SH-SY5Y (cell line): ENCODE measurements at regions not wholly inside any gene's neighbourhood (a gene's known extent, or its start where the extent isn't known, plus 50 kb on each side); places are given as distances from the start of the nearest gene placed in this dataset.

Experiments
- GATA2 ChIP-seq: IDR thresholded peaks from 2 replicates; pipeline ENCODE4 v1.6.1; 2011; ENCODE audit warnings: mild to moderate bottlenecking, low read depth, low read length
- GATA3 ChIP-seq: IDR thresholded peaks from 2 replicates; pipeline ENCODE4 v1.6.1; 2011; ENCODE audit warnings: low read depth, mild to moderate bottlenecking, low read length, moderate library complexity

DNA sequence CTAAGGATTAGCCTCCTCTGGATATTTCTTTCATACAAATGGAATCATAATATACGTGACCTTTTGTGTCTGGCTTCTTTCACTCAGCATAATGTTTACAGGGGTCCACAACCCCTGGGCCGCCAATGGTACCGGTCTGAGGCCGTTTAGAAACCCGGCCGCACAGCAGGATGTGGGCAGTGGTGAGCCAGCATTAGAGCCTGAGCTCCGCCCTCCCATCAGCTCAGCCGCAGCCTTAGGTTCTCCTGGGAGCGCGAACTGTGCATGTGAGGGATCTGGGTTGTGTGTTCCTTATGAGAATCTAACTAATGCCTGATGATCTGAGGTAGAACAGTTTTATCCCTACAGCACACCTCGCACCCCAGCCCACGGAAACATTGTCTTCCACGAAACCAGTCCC, 229.7 kb downstream of the ICE1 start:
- TF ChIP-seq GATA2 (no peak), GATA3 (no peak)

DNA sequence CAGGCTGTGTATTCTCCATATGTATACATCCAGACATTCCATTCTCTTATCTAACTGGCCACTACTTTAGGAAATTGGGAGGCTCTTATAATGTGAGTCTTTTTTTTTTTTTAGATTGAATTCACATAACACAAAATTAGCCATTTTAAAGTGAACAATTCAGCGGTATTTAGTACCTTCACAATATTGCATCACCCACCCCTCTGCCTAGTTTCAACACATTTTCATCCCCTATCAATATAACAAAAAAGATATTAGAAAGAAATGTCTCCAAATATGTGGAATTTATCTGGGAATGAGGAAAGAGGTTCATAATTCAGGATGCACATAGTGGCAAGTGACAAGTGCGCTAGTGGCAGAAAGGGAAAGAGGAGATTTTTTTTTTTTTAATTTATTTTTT, 228.5 kb downstream of the ICE1 start:
- TF ChIP-seq GATA2 (no peak), GATA3 (no peak)

DNA sequence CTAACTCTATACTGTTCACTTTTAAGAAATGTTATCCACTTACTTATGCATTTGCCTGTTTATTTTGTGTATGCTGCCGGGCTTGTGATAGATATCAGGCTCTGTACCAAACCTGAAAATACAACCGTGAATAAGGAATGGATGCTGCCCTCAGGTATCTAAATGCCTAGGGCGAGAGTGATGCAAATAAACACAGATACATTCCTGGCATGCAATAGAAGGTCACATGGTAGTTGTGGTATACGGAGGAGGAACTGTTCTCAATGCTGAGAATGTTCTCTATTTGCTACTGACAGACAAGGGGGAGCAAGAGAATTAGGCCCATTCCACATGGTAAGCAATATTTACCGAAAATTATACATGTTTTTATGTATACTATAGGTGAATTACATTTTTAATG, 227.8 kb downstream of the ICE1 start:
- TF ChIP-seq GATA2 (no peak), GATA3 (no peak)

DNA sequence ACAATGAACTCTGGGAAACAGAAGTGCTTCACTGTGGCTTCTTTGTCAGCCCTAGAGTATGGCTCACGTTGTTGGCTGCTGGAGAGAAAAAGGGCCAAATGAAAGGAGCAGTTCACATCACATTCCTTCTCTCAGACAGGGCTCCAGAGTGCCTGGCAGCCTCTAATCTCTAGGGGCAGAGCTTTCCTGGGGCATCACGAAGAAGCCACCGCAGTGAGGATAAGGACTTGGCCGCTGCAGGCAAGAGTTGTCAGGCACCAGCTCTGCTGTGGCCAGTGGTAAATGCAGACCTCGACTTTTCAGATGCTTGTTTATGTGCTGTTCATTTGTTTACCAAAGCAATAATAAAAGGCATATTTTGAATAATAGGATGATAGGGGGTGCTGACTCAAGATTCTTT, 227.2 kb downstream of the ICE1 start:
- TF ChIP-seq GATA2 = no peak

DNA sequence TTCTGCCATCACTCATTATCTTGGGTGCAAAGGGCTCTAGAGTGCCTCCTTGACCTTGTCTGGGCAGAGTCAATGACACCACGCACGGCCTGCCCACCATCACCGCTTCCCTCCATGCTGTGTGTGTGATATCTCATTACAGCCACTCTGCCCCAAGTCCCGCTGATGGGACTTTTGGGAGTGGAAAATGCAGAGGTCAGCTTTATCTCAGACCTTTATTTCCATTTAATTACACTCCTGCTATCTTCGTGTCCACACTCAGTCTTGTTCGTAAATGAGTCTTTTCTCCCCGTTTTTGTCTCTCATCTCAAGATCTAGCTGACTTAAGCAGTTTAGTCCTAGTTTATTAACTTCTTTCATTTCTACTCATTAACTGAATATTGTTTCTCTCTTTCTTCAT, 226.2 kb downstream of the ICE1 start:
- TF ChIP-seq GATA2 = no peak
- no peak for TF ChIP-seq GATA3

GRCh38 chr5:5645891-5646290, 223.4 kb downstream of the ICE1 start:
- TF ChIP-seq GATA2 = no peak

- TF ChIP-seq GATA3 (peak; percentile 60; the same call in 1 of the 2 replicates), GATA2 (0 out of 2 replicates have a peak, but pooled peaks have one; percentile 6)
Observed at GRCh38 chr5:5645198-5645597, 222.7 kb downstream of the ICE1 start.

GRCh38 chr5:5644249-5644648, 221.8 kb downstream of the ICE1 start:
- TF ChIP-seq GATA3 = no peak

DNA sequence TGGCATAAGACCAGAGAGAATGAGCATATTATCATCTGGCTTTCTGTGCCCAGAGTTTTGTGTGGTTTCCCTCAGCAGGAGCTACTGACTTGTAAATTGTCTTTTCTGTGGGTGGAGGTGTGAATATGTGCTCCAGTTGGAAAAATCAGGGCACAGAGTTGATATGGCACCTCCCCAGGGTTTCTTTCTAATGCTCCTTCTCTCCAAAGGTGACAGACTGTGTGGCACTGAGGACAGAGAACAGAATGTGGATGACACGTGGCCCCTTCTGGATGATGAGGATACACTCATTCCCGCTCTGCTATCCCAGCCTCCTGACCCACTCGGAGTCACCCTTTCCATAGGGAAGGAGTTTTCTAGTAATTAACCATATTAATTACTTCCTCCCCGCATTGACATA, 221.0 kb downstream of the ICE1 start:
- TF ChIP-seq GATA3 = no peak
- TF ChIP-seq GATA2 = no peak

DNA sequence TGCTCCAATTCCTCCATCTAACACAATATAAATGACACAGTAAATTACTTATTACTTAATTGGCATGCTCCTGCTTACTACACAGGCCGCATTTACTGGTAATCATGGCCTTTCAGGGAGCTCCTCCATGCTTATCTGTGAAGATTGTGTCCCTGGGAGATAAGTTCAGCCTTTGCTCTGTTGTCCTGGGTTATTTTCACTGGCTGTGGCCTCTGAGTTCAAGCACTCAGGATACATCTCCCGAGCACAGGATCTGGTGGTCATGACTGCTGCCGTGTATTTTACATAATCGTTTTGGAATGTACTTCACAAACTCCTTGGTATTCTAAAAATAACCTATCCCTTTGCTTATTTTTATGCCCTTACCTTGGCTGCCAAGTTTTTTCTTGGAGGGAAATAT, 215.7 kb downstream of the ICE1 start:
- TF ChIP-seq GATA2 (no peak), GATA3 (no peak)

- peak; percentile 62; the same call in 1 of the 2 replicates for TF ChIP-seq GATA2
- TF ChIP-seq GATA3 = peak; percentile 89
Observed at GRCh38 chr5:5637173-5637572, 214.7 kb downstream of the ICE1 start.

- TF ChIP-seq GATA3 (no peak), GATA2 (no peak)
Observed at GRCh38 chr5:5634817-5635216, 212.3 kb downstream of the ICE1 start.

DNA sequence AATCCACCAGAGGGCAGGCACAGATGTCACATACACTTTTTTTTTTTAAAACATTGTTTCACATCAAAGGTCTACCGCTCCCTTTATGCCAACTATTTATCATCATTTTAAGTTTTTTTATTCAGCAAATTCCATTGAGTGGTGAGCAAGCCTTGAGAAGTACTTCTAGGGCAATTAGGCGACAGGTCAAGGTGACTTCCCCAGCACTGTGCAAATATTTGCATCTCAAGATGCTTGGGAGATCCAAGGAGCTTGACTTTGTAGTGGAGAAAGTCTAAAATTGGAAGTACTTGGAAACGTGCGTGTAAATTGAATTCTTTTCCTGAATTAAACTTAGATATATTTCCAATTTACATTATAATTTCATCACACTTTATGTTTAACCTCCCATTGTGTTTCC, 211.1 kb downstream of the ICE1 start:
- no peak for TF ChIP-seq GATA3
- no peak for TF ChIP-seq GATA2

GRCh38 chr5:5632678-5633077, 210.2 kb downstream of the ICE1 start:
- no peak for TF ChIP-seq GATA3
- no peak for TF ChIP-seq GATA2

GRCh38 chr5:5629607-5629978, 207.1 kb downstream of the ICE1 start:
- TF ChIP-seq GATA2 (no peak), GATA3 (no peak)

DNA sequence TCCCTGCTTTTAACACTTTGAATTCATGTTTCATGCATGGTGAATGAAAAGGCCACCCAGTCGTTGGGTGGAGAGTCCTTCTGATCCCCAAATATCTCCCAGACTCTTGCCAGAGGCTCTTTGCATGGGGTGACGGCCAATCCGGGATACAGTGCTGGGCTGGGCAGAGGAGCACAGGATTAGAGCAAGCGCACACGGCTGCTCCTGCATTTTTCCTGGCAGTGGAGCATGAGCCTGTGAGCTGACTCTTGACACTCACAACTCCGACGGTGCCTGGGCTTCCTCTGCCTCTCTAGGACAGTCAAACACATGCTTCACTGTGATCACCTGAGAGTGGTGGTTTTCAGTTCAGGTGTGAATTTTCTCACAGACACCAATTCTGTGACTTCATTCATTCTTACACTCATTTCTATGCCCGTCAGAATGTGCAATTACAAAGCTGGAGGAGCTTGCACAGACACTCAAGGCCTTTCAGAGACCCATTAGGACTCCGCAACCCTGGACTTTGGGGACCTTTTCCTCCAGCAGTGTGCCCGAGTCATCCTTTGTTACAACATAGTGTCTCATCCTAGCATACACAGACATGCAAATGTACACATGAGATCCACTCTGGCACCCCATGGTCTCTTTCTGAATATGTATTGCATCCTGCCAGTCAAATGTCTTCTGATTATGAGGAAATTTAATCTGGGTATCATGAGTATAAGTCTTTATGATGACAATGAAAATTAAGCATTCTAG, 206.6 kb downstream of the ICE1 start:
- no peak for TF ChIP-seq GATA2
- no peak for TF ChIP-seq GATA3
